ENCODE measurements at regions not wholly inside any gene's neighbourhood (a gene's known extent, or its start where the extent isn't known, plus 50 kb on each side); places are given as distances from the start of the nearest gene placed in this dataset.

GRCh38 chr5:1658665-1659064 is 134.9 kb upstream of the LPCAT1 start:
- Mint-ChIP-seq H3K27ac (ENCODE audit: low read depth, unreplicated experiment) (no peak overlapping the region), H3K27me3 (ENCODE audit: insufficient read depth, unreplicated experiment) (peaks cover 59% of the 10 kb centered on the region), H3K9me3 (ENCODE audit: unreplicated experiment) (no peaks in the 10 kb centered on the region), H3K36me3 (ENCODE audit: insufficient read depth, unreplicated experiment) (peaks cover 6% of the 10 kb centered on the region), H3K4me1 (ENCODE audit: insufficient read depth, unreplicated experiment) (no peaks in the 10 kb centered on the region), H3K4me3 (ENCODE audit: unreplicated experiment) (no peak overlapping the region)
- no peak for DNase-seq (ENCODE audit: unreplicated experiment)
- TF ChIP-seq CTCF (IDR thresholded peaks at IDR 0.05; ENCODE audit: unreplicated experiment): no peak
- ChIA-PET POLR2A (no interaction called here), CTCF (interaction anchor here (0.6 kb wide), 1 partner anchor 12 kb away, joined by 3 read pairs; no protein-coding TSS in a partner anchor)
- intact Hi-C loops (cut with micrococcal nuclease): no loop called here
- no TSS peak for BruUV-seq (replicated peaks)

GRCh38 chr5:1657161-1657741 is 133.5 kb upstream of the LPCAT1 start:
- ChIA-PET POLR2A (no interaction called here), CTCF (no interaction called here)
- Mint-ChIP-seq H3K27me3 (ENCODE audit: insufficient read depth, unreplicated experiment) (peaks cover 58% of the 10 kb centered on the region), H3K9me3 (ENCODE audit: unreplicated experiment) (no peaks in the 10 kb centered on the region), H3K4me3 (ENCODE audit: unreplicated experiment) (no peak overlapping the region), H3K4me1 (ENCODE audit: insufficient read depth, unreplicated experiment) (no peaks in the 10 kb centered on the region), H3K27ac (ENCODE audit: low read depth, unreplicated experiment) (no peak overlapping the region), H3K36me3 (ENCODE audit: insufficient read depth, unreplicated experiment) (peaks cover 6% of the 10 kb centered on the region)
- no peak for DNase-seq (ENCODE audit: unreplicated experiment)
- intact Hi-C loops (cut with micrococcal nuclease): no loop called here
- no TSS peak for BruUV-seq (replicated peaks)
- TF ChIP-seq CTCF (IDR thresholded peaks at IDR 0.05; ENCODE audit: unreplicated experiment): no peak

GRCh38 chr5:1656271-1656975 is 132.7 kb upstream of the LPCAT1 start:
- no peak for TF ChIP-seq CTCF (IDR thresholded peaks at IDR 0.05; ENCODE audit: unreplicated experiment)
- intact Hi-C loops (cut with micrococcal nuclease): no loop called here
- Mint-ChIP-seq H3K27me3 (ENCODE audit: insufficient read depth, unreplicated experiment) (peaks cover 56% of the 10 kb centered on the region), H3K4me3 (ENCODE audit: unreplicated experiment) (no peak overlapping the region), H3K27ac (ENCODE audit: low read depth, unreplicated experiment) (no peak overlapping the region), H3K9me3 (ENCODE audit: unreplicated experiment) (no peaks in the 10 kb centered on the region), H3K36me3 (ENCODE audit: insufficient read depth, unreplicated experiment) (peaks cover 6% of the 10 kb centered on the region), H3K4me1 (ENCODE audit: insufficient read depth, unreplicated experiment) (no peaks in the 10 kb centered on the region)
- BruUV-seq (replicated peaks): no TSS peak
- POLR2A ChIA-PET: no interaction called here
- no peak for DNase-seq (ENCODE audit: unreplicated experiment)
- CTCF ChIA-PET: interaction anchor here (0.5 to 0.9 kb wide), 2 partner anchors 76 to 529 kb away, joined by 3 read pairs; no protein-coding TSS in a partner anchor

GRCh38 chr5:1655496-1656270 is 131.9 kb upstream of the LPCAT1 start:
- TF ChIP-seq CTCF (IDR thresholded peaks at IDR 0.05; ENCODE audit: unreplicated experiment): no peak
- intact Hi-C loops (cut with micrococcal nuclease): no loop called here
- Mint-ChIP-seq H3K4me3 (ENCODE audit: unreplicated experiment) (no peak overlapping the region), H3K27me3 (ENCODE audit: insufficient read depth, unreplicated experiment) (peaks cover 63% of the 10 kb centered on the region), H3K9me3 (ENCODE audit: unreplicated experiment) (no peaks in the 10 kb centered on the region), H3K27ac (ENCODE audit: low read depth, unreplicated experiment) (no peak overlapping the region), H3K36me3 (ENCODE audit: insufficient read depth, unreplicated experiment) (peaks cover 6% of the 10 kb centered on the region), H3K4me1 (ENCODE audit: insufficient read depth, unreplicated experiment) (no peaks in the 10 kb centered on the region)
- DNase-seq (ENCODE audit: unreplicated experiment): no peak
- no TSS peak for BruUV-seq (replicated peaks)
- ChIA-PET CTCF (interaction anchor here (0.5 to 1.0 kb wide), 3 partner anchors 12 to 529 kb away, joined by 3 read pairs; no protein-coding TSS in a partner anchor), POLR2A (no interaction called here)

Data from MCF 10A (cell line).